Tibial nerve (tissue), 3 donors: ENCODE measurements at regions not wholly inside any gene's neighbourhood (a gene's known extent, or its start where the extent isn't known, plus 50 kb on each side); places are given as distances from the start of the nearest gene placed in this dataset.

Source experiments
- CTCF ChIP-seq, 5 experiments: fragments of 200-600 bp in 3 of 5; fragments of 450-650 bp in 2 of 5; sonication (generic) in 3 of 5; IDR thresholded peaks; one replicate each; pipeline ENCODE4 v1.5.1; 2016 to 2019; ENCODE audit warnings: antibody characterized with exemption in 5 of 5, mild to moderate bottlenecking in 3 of 5, moderate library complexity in 2 of 5
- POLR2A ChIP-seq, 2 donors: fragments of 450-650 bp; IDR thresholded peaks; one replicate each; pipeline ENCODE4 v1.6.1; 2017; ENCODE audit warnings: antibody characterized with exemption in 2 of 2, mild to moderate bottlenecking in 2 of 2, moderate library complexity in 2 of 2

- TF ChIP-seq CTCF (IDR thresholded peaks at IDR 0.05) (no peak), POLR2A (IDR thresholded peaks at IDR 0.05) (no peak)
Observed at GRCh38 chr11:104791896-104792295, 106.4 kb downstream of the CASP12 start.
